Fibroblast of skin of abdomen (primary cell): ENCODE measurements at regions not wholly inside any gene's neighbourhood (a gene's known extent, or its start where the extent isn't known, plus 50 kb on each side); places are given as distances from the start of the nearest gene placed in this dataset.
"Not testable (repeated sequence)": the region's sequence is repeated elsewhere in the genome, so short reads cannot be mapped to it uniquely, and the experiment has no call there.

Source experiments
- DNase-seq: peaks from one replicate; pipeline ENCODE4 v3.0.0-alpha.2; 2013

- DNase-seq, result not testable (repeated sequence)
Measured at GRCh38 chr3:143175940-143176894, 56.6 kb downstream of the CHST2 start.

- DNase-seq, result not testable (repeated sequence)
Measured at GRCh38 chr3:143177965-143178364, 58.4 kb downstream of the CHST2 start.

- DNase-seq, result not testable (repeated sequence)
Measured at GRCh38 chr3:143178775-143179548, 59.4 kb downstream of the CHST2 start.

GRCh38 chr3:143179603-143180002, 60.0 kb downstream of the CHST2 start:
- no peak for DNase-seq

- DNase-seq, result not testable (repeated sequence)
Measured at GRCh38 chr3:143180860-143181259, 61.3 kb downstream of the CHST2 start.

GRCh38 chr3:143181977-143182376, 62.4 kb downstream of the CHST2 start:
- DNase-seq, result not testable (repeated sequence)

- DNase-seq, result no peak
Measured at GRCh38 chr3:143182866-143183664, 63.5 kb downstream of the CHST2 start.

GRCh38 chr3:143183665-143183964, 64.0 kb downstream of the CHST2 start:
- DNase-seq, result no peak

GRCh38 chr3:143184099-143184498, 64.5 kb downstream of the CHST2 start:
- DNase-seq, result no peak

- DNase-seq, result no peak
Measured at GRCh38 chr3:143185401-143185800, 65.8 kb downstream of the CHST2 start.

- no peak for DNase-seq
Measured at GRCh38 chr3:143187111-143187510, 67.5 kb downstream of the CHST2 start.

- DNase-seq, result no peak
Measured at GRCh38 chr3:143188881-143189280, 69.3 kb downstream of the CHST2 start.

GRCh38 chr3:143190101-143190500, 70.5 kb downstream of the CHST2 start:
- no peak for DNase-seq

GRCh38 chr3:143192193-143192592, 72.6 kb downstream of the CHST2 start:
- DNase-seq, result no peak

GRCh38 chr3:143200001-143200924, 80.7 kb downstream of the CHST2 start:
- DNase-seq, result peak; percentile 48

GRCh38 chr3:143201045-143201444, 81.5 kb downstream of the CHST2 start:
- peak; percentile 31 for DNase-seq

- no peak for DNase-seq
Measured at GRCh38 chr3:143201870-143202752, 82.5 kb downstream of the CHST2 start.

GRCh38 chr3:143203142-143203541, 83.6 kb downstream of the CHST2 start:
- no peak for DNase-seq

- peak; percentile 65 for DNase-seq
Measured at GRCh38 chr3:143203848-143204247, 84.3 kb downstream of the CHST2 start.

- no peak for DNase-seq
Measured at GRCh38 chr3:143206955-143207337, 87.4 kb downstream of the CHST2 start.
